Endothelial cell of umbilical vein (primary cell): ENCODE measurements at regions not wholly inside any gene's neighbourhood (a gene's known extent, or its start where the extent isn't known, plus 50 kb on each side); places are given as distances from the start of the nearest gene placed in this dataset.
"Not testable (repeated sequence)": the region's sequence is repeated elsewhere in the genome, so short reads cannot be mapped to it uniquely, and the experiment has no call there.

Experiments
- CTCF ChIP-seq, 2 donors: IDR thresholded peaks; 1 replicate in 1 of 2; 2 replicates in 1 of 2; pipeline ENCODE4 v1.5.1; 2011; ENCODE audit warnings: low read length in 2 of 2, mild to moderate bottlenecking in 2 of 2, moderate library complexity in 2 of 2, control low read depth in 1 of 2, inconsistent platforms in 1 of 2, low read depth in 1 of 2; ENCODE audit not compliant: insufficient read depth in 1 of 2; ENCODE audit errors: extremely low read depth in 1 of 2
- POLR2A ChIP-seq: IDR thresholded peaks from 2 replicates; pipeline ENCODE4 v1.6.1; 2012; ENCODE audit warnings: low read depth, mild to moderate bottlenecking, control low read depth, low read length

GRCh38 chr4:49155270-49155669 lies 169.2 kb downstream of the CWH43 start:
- TF ChIP-seq CTCF (IDR thresholded peaks at IDR 0.05; ENCODE audit: extremely low read depth in 1 of 2, insufficient read depth in 1 of 2, low read depth in 1 of 2, low read length in 2 of 2); POLR2A: not testable (repeated sequence)
